T1000 (cell line): ENCODE measurements at regions not wholly inside any gene's neighbourhood (a gene's known extent, or its start where the extent isn't known, plus 50 kb on each side); places are given as distances from the start of the nearest gene placed in this dataset.
"Not testable (repeated sequence)": the region's sequence is repeated elsewhere in the genome, so short reads cannot be mapped to it uniquely, and the experiment has no call there.

Experiments
- DNase-seq: peaks from one replicate; lab custom pipeline; 2025; ENCODE audit warnings: mixed read lengths; lab: John Stamatoyannopoulos, UW

DNA sequence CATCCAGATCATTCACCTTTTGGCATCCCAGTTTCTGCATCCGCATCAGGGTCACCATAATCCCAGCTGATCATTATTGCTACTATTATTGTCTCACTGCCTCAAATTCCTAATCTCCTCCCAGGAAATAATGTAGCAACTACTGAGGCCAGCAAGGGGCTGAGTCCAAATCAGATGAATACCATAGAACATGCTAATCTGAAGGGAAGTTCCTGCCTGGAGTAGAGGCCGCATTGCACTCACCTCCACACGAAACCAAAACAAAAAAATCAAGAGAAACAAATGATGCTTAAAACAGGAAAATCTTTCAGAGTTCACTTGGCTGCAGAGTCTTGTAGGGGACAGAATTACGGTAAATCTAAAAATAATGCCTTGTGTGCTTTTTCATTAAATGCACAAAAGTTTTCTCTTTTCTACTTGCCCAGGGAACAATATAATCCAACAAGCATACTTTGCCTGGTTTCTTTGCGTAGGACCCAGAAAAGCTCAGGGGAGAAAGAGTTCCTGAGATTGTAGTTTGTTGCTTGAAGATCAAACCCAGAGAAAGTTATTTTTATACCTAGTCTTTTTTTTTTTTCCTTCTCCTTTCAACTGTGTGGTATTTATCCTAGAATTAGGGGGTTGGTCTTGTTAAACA, 87.7 kb upstream of the KLF4 start:
- DNase-seq = no peak

DNA sequence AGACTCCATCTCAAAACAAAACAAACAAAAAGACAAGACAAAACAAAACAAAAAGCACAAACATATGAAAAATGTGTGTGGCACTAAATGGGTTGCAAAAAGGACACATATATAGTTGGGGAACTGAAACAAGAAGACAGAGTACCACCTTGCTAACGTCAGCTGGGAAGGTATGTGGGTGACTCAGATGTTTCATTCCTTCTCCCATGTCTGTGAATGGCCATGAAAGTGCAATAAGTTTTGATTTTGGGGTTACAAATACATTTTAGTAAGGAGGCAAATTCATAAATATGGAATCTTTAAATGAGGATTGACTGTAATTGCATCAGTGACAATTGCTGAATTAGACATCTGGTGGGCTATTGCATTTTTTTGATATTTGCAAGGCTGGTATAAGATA, 81.6 kb upstream of the KLF4 start:
- no peak for DNase-seq

DNA sequence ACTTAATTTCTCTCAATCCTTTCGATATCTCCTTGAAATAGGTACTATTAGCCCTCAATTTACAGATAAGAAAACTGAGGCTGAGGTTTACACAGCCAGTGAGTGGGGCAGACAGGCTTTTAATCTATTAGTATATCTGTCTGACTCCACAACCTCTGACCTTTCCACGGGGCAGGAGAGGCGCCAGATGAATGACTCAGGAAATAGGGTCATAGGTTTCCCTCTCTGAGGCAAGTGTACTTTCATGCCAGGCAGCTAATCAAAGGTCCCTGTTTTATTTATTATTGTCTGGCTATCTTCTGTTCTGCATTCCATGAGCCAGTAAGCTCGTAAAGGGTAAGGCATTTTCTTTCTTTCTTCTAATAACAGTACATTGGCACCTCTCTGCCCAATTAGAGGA, 79.6 kb upstream of the KLF4 start:
- peak; percentile 28 for DNase-seq

DNA sequence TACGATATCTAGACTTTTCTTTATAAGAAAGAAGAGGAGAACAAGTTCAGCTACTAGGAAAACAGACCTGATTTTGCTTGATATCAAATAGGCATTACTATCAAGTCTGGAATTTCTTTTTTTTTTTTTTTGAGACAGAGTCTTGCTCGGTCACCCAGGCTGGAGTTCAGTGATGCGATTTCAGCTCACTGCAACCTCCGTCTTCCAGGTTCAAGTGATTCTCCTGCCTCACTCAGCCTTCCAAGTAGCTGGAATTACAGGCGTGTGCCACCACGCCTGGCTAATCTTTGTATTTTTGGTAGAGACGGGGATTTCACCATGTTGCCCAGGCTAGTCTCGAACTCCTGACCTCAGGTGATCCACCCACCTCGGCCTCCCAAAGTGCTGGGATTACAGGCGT, 78.8 kb upstream of the KLF4 start:
- DNase-seq = not testable (repeated sequence)

DNA sequence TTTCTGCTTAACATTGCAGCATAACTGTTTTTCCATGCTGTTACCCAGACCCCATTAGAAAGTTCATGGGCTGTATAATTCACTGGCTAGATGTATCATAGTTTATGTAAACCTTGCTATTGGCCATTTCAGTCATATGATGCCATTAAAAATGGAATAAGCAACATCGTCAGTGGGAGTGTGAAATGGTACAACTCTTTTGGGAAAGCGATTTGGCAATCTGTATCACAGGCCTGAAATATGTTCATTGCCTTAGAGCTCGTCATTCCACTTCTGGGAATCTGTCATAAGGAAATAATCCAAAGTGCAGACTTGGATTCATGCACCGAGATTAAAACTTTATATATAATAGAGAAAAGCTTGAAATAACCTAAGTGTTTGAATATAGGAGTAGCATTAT, 77.9 kb upstream of the KLF4 start:
- DNase-seq = no peak

DNA sequence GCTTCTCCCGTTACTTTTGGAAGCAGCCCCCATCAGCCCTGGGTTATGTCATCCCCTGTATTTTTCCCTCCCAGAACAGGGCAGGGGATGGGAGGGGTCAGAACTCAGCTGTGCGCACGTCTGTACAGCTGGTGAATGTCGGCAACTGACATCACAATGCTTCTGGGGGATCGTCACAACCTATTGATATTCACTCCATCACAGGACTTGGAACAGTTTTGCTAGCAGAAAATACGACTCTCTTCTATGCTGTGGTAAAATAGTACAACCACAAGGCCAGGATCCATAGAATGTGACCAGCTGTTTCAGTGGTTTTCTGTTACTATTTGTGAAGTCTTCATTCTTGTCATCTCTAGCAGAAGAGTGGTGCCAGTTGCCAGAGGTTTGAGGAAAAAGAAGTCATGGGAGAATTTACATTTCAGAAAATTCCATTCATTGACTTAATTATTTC, 77.1 kb upstream of the KLF4 start:
- no peak for DNase-seq

DNA sequence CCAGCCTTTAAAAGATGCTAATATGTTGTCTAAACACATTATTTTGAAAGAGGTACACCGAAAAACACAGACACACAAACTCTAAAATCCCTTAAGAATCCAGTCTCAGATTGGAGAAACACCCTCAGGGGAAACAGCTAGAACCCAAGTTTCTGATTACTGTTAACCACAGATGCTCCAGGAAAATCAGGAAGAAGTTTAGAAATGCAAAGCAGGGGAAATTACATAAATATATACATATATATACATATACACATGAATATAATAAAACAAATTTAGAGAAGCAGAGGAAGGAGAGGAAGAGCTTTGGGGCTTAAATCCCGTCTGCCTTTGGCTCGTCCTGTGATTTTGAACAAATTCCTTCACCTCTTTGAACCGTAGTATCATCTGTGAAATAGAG, 73.2 kb upstream of the KLF4 start:
- no peak for DNase-seq

DNA sequence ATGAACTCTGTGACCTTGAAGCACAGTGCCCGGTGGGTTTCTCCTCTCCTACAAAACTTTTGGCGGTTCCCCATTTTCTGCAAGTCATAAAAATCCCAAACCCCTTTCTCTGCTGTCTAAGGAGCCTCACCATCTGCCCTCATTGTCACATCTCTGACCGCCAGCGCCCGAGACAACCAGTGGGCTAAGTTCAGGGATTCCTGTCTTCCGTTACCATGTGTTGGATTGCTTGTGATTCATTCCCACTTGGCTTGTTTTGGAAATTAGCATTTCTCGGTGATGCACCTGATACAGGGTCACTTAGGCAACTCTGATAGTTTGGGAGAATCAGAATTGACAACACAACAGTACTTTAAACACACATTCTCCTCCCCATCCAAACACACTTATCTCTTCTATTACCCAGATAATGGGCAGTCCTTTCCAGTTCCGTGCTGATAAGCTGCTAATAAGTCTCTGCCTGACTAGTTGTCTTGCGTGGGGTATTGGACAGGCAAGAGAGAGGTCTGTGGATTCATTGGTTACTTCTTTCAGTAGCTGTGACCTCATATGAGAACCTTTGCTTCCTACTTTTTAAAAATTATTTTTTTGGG, 70.0 kb upstream of the KLF4 start:
- no peak for DNase-seq

DNA sequence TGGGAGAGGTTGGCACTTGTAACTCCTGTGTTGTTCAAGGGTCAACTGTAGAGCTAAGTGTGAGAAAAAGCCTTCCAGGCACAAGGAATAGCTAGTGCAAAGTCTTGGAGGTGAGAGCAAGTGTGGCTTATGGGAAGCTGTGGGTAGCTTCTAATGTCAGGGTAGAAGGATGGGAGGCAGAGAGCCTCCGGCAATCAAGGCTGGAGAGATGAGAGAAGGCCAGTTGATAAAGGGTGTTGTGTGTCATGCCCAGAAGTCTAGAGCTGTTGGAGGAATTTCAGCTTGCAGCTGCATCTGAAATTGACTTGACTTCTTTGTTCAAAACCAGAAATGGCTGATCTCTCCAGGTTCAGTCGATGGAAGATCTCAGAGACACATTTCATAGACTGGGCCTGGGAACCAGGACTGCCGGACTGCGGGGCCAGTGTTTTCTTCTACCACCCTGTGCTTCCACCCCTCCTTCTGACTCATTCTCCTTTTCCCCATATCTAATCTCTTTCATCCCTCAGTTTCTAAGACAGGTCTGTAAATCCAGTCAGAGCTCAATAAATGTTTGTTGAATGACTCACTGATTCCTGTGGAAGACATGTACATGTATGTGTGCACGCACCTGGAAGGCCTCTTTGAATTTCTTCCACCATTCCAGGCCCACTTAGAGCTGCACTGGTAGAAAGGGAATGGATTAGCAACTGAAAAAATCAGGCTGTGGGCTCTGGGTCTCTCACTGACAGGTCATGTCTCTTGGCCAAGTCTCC, 67.8 kb upstream of the KLF4 start:
- no peak for DNase-seq

DNA sequence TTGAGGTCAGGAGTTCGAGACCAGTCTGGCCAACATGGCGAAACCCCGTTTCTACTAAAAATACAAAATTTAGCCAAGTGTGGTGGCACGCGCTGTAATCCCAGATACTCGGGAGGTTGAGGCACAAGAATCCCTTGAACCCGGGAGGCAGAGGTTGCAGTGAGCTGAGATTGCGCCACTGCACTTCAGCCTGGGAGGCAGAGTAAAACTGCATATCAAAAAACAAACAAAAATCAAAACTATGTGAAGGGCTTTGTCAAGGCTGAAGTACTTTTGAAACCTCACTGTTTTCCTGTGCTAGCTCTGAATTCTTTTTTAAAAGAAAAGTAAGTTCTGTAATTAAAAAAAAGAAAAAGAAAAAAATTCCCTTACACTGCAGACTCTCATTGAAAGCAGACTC, 65.1 kb upstream of the KLF4 start:
- no peak for DNase-seq

DNA sequence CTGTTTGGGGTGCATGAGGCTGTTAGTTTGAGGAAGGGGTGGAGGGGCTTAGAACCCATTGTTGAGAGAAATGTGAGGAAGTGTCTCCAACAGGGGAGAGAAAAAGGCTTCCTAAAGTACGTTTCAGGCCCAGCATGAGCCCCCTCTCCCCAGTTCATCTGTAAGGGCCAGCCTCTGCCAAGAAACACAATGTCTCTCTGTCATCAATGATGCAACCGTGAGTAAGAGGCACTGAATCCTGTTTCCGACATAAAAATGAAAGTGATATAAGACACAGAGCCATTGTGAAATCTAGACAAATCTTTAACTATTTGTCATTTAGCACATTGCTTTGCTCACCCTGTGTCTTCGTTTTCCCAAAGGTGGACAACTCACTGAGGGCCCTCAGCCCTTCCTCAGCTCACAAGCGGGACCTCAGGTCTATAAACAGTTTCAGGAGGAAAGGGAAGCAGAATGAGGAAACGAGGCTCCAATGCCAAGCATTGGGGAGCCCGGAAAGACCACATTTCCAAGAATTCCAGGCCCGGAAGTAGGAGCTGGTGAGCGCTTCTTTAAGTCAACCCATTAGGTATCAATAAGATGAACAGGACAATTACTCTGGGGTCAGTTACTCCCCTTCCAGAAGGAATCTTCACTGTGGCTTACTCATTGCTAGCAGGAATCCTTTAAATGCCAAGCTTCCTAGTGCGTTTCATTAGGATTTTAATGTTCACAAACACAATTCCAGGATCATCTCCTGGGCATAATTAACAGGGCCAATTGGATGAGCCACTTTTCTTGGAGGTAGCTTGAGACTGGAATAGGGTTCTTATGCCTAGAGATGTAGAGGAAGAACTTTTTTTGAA, 59.0 kb upstream of the KLF4 start:
- peak; percentile 35 for DNase-seq

DNA sequence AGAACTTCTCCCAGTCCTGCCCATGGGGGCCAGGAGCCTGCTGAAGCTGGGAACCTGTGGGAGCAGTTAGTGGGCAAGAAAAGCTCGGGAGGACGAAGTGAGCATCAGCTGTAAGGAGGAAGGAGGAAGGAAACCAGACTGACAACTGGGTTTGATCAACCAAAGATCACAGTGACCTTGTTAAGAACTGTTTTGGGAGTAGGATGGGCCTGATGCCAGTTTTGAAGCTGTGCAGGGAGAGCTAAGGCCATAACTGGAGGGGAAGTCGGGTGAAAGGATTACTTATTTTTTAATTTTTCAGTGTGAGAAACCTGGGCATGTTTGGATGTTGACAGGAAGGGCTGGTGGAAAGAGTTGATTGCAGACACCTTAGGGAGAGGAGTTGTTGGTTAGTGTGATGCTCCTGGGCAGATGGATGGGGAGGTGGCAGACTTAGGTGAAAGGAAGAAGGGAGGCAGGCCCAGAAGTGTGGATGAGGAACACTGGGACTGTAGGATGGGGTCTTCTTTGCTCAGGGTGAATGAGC, 58.3 kb upstream of the KLF4 start:
- no peak for DNase-seq

DNA sequence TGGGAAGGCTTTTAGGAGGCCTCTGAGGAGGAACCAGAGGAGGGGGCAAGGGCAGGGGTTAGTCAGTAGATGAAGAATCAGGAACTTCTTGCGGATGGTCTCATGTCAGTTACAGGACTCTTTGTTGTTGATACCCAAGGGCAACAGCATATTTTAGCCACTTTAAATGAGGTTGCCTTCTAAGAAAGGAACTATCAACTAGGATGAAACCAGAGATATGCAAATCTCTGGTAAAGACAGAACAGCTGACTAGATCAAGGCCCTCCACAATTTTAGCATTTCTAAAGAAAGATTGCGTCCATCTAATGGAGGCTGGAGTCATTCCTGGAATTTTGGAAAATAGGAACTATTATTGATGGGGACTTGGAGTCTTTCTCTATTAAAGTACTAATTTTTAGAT, 57.7 kb upstream of the KLF4 start:
- no peak for DNase-seq

DNA sequence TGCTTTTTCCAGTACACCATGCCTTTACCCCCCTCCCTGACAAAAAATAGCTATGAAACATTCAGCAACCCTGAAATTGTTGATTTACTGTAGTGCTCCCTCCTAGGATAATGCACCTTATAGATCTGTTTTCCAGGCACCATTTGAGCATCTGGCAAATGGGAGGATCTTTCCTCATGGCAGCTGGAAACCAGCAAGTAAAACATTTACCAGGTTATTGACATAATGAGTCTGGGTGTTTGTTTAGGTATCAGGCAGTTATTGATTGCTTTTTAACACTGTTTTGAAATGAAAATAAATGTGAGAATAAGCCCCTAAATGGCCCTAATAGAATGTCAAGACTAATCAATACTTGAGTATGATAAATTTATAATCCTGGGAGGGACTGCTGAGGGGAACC, 57.3 kb upstream of the KLF4 start:
- DNase-seq = no peak

DNA sequence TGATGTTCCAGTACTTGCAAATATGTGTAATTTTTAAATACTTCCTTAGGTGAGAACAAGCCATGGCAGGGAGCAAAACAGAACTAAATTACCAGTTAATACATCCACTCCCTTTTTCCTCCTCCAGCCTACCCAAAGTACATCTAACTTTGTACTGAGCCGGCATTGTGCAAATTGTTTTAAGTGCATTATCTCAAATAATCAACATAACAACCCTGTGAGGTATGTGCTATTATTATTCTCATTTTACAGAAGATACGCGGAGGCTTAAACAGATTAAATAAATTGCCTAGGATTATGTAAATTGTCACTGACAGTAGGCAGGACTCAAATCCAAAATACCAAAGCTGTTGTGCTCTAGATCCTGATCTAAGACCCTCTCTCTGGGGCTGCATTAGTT, 55.5 kb upstream of the KLF4 start:
- no peak for DNase-seq

DNA sequence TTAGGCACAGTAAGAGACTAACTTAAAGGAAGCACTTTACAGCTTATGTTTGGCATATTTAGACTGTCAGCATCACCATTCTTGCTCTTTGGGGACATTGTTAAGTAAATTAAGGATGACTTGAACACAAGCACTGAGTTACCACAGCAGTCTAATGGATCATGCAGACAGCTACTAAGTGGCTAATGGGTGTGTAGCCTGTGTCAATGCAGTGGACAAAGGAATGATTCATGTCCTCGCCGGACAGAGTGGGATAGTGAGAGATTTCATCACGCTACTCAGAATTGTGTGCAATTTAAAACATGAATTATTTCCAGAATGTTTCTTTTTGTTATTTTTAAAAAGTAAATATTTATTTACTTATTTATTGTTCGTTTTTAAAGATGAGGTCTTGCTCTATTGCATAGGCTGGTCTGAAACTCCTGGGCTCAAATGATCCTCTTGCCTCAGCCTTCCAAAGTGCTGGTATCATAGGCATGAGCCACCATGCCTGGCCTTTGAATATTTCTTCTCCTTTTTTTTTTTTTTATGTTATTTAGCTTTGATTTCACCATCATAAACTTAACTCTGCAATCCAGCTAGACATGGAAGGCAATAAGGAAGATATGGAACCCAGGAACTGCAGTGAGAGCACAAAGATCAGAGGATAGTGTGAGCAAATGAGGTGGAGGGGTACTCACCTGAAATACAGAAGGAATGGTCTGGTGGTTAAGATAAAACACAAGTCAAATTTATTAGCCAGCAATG, 53.0 kb upstream of the KLF4 start:
- DNase-seq = no peak

DNA sequence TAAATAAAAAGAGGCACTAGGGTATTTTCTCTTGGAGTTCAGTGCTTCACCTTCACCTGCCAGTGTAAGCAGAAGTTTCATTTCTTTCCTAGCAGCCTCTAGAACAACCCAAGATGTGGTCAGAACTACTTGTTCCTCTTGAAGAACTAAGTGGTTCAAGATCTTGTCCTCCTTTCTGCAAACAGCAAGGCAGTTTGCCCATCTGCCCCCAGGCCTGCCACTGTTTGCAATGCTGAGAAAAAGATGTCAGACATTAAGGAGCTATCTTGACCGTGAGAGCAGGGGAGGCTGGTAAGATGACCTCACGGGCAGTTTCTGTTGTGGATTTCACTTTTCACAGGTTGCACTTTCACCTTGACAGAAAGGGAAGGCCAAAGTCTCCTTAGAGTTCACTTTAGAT, 52.0 kb upstream of the KLF4 start:
- DNase-seq = no peak

DNA sequence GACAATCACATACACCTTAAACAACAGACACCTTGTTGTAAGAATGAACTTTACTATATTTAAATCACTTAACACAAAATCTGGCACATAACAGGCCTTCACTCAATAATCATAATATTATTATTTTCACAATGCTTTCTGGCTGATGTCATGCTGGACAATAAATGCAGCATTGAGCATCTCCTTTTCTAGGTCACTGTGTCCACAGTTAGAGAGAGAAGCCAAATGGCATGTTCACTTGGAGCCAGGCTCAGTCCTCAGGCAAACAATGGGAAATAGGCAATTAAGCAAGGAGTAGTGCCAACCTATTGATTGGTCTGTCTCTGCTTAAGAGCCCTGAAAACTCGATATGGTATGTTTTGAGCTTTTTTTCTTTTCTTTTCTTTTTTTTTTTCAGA, 50.6 kb upstream of the KLF4 start:
- no peak for DNase-seq

DNA sequence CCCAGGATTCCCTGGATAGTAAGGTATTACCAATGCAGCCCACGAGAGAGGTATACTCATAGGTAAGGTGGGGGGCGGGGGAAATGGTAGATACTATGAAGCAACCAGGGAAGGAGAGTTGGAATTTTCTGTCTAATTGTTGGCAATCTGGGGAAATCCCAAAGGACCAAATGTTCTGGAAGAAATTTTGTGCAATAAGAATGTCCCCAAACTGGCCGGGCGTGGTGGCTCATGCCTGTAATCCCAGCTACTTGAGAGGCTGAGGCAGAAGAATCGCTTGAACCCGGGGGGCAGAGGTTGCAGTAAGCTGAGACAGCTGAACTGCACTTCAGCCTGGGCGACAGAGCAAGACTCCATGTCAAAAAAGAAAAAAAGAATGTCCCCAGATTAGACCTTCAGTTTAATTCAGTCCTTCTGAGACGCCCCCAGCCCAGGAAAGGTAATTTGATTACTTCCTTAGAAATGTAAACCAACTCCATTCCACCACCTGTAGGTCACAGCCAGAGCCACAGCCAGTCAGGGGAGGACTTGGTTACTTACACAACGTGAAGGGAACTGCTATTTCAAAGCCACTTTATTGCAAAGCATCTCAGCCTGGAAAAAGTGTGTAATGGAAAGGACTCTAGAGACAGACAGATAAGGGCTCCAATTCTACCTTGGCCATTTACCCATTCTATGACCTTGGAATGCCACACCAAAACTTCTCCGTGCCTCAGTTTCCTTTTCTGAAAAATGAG, 50.0 kb upstream of the KLF4 start:
- no peak for DNase-seq
